OCI-LY7 (cell line): ENCODE measurements at regions not wholly inside any gene's neighbourhood (a gene's known extent, or its start where the extent isn't known, plus 50 kb on each side); places are given as distances from the start of the nearest gene placed in this dataset.

Source experiments
- BruUV-seq: library from RNA; stranded (reverse); fragments of 400-500 nt; replicated peaks from 2 replicates; lab custom pipeline; 2021; lab: Mats Ljungman, UMichigan
- CTCF ChIA-PET: fragments of 300-600 bp; sonication (Branson Sonifier 250); formaldehyde crosslinking; loops from one replicate; lab custom pipeline; 2022; ENCODE audit warnings: antibody characterized with exemption; ENCODE audit not compliant: unreplicated experiment; lab: Charles Lee
- POLR2A ChIA-PET: fragments of 300-600 bp; sonication (Branson Sonifier 250); formaldehyde crosslinking; loops from one replicate; lab custom pipeline; 2022; ENCODE audit warnings: antibody characterized with exemption; lab: Charles Lee
- DNase-seq: peaks from one replicate; pipeline ENCODE4 v3.0.0-alpha.2; 2015; ENCODE audit warnings: low spot score
- H2AFZ ChIP-seq: fragments of 200-600 bp; sonication (generic), shearing (Covaris generic); 2 replicates; pipeline ENCODE4 v1.6.1; 2014; ENCODE audit warnings: mild to moderate bottlenecking, antibody characterized with exemption, low read length, moderate library complexity
- H3K27ac ChIP-seq: fragments of 200-600 bp; sonication (generic); 2 replicates; pipeline ENCODE4 v1.5.1; 2014; ENCODE audit warnings: mixed run types, low read depth, mild to moderate bottlenecking, moderate library complexity, low read length, inconsistent platforms; ENCODE audit not compliant: poor library complexity, severe bottlenecking
- H3K36me3 ChIP-seq: fragments of 200-600 bp; sonication (generic); 2 replicates; pipeline ENCODE4 v1.6.1; 2014; ENCODE audit warnings: mild to moderate bottlenecking, antibody characterized with exemption, low read length, moderate library complexity, mixed read lengths; ENCODE audit not compliant: insufficient read depth
- H3K4me1 ChIP-seq: fragments of 200-600 bp; sonication (generic); 2 replicates; pipeline ENCODE4 v1.5.1; 2014; ENCODE audit warnings: mild to moderate bottlenecking, low read length; ENCODE audit not compliant: insufficient read depth, poor library complexity, severe bottlenecking
- H3K4me2 ChIP-seq: fragments of 200-600 bp; sonication (generic); 2 replicates; pipeline ENCODE4 v1.6.1; 2014; ENCODE audit warnings: mild to moderate bottlenecking, low read length
- H3K4me3 ChIP-seq: fragments of 200-600 bp; sonication (generic); 2 replicates; pipeline ENCODE4 v1.5.1; 2014; ENCODE audit warnings: mild to moderate bottlenecking, low read depth, low read length; ENCODE audit not compliant: poor library complexity, severe bottlenecking
- H3K79me2 ChIP-seq: fragments of 200-600 bp; sonication (generic); 2 replicates; pipeline ENCODE4 v1.6.1; 2016; ENCODE audit warnings: low read depth, mild to moderate bottlenecking, low read length, moderate library complexity, mixed read lengths; ENCODE audit not compliant: insufficient read depth
- H3K9me2 ChIP-seq: fragments of 200-600 bp; sonication (generic); 2 replicates; pipeline ENCODE4 v1.6.1; 2016; ENCODE audit warnings: mild to moderate bottlenecking, low read length, mixed read lengths; ENCODE audit not compliant: insufficient read depth
- H3K9me3 ChIP-seq: fragments of 200-600 bp; sonication (generic); 2 replicates; pipeline ENCODE4 v1.6.1; 2014; ENCODE audit warnings: mild to moderate bottlenecking, mixed run types, low read length, mixed read lengths
- H4K20me1 ChIP-seq: fragments of 200-600 bp; sonication (generic); 2 replicates; pipeline ENCODE4 v1.6.1; 2014; ENCODE audit warnings: mild to moderate bottlenecking, antibody characterized with exemption, low read length, moderate library complexity, mixed read lengths; ENCODE audit not compliant: insufficient read depth
- CTCF ChIP-seq: fragments of 200-600 bp; sonication (generic); conservative IDR thresholded peaks from 2 replicates; pipeline ENCODE4 v1.5.1; 2014; ENCODE audit warnings: mild to moderate bottlenecking, antibody characterized with exemption, low read length, moderate library complexity, mixed read lengths
- EZH2phosphoT487 ChIP-seq: fragments of 200-600 bp; sonication (generic); IDR thresholded peaks from 2 replicates; pipeline ENCODE4 v1.6.1; 2018; ENCODE audit warnings: low read depth, borderline replicate concordance, mild to moderate bottlenecking, mixed run types, antibody characterized with exemption, low read length, moderate library complexity, mixed read lengths
- intact Hi-C: fragments of 100-400 bp; cut with micrococcal nuclease; formaldehyde crosslinking; loops from one replicate; pipeline ENCODE4 v1.10.0; 2022; ENCODE audit not compliant: unreplicated experiment

- Histone ChIP-seq H4K20me1 (no peaks in the 10 kb centered on the region), H3K4me3 (no peak overlapping the region), H3K9me3 (no peaks in the 10 kb centered on the region), H2AFZ (no peak overlapping the region), H3K9me2 (no peaks in the 10 kb centered on the region), H3K36me3 (no peaks in the 10 kb centered on the region), H3K27ac (no peak overlapping the region), H3K4me2 (no peak overlapping the region), H3K79me2 (no peaks in the 10 kb centered on the region), H3K4me1 (no peaks in the 10 kb centered on the region)
- CTCF ChIA-PET: no interaction called here
- DNase-seq: no peak
- intact Hi-C loops: no loop called here
- no TSS peak for BruUV-seq
- POLR2A ChIA-PET: no interaction called here
- TF ChIP-seq CTCF (no peak), EZH2phosphoT487 (no peak)
Observed at GRCh38 chr13:78103936-78104335, 185.3 kb upstream of the EDNRB start.

GRCh38 chr13:78102741-78103140 is 184.1 kb upstream of the EDNRB start:
- Histone ChIP-seq H3K9me3 (no peaks in the 10 kb centered on the region), H2AFZ (no peak overlapping the region), H4K20me1 (no peaks in the 10 kb centered on the region), H3K36me3 (no peaks in the 10 kb centered on the region), H3K9me2 (no peaks in the 10 kb centered on the region), H3K4me2 (no peak overlapping the region), H3K4me3 (no peak overlapping the region), H3K4me1 (no peaks in the 10 kb centered on the region), H3K79me2 (no peaks in the 10 kb centered on the region), H3K27ac (no peak overlapping the region)
- no peak for DNase-seq
- no peak for TF ChIP-seq CTCF
- TF ChIP-seq EZH2phosphoT487: no peak
- ChIA-PET POLR2A (no interaction called here), CTCF (no interaction called here)
- no TSS peak for BruUV-seq
- intact Hi-C loops: no loop called here

GRCh38 chr13:78102121-78102677 is 183.6 kb upstream of the EDNRB start:
- Histone ChIP-seq H3K9me2 (no peaks in the 10 kb centered on the region), H3K4me2 (no peak overlapping the region), H3K9me3 (no peaks in the 10 kb centered on the region), H3K27ac (no peak overlapping the region), H3K79me2 (no peaks in the 10 kb centered on the region), H3K36me3 (no peaks in the 10 kb centered on the region), H2AFZ (no peak overlapping the region), H3K4me3 (no peak overlapping the region), H4K20me1 (no peaks in the 10 kb centered on the region), H3K4me1 (no peaks in the 10 kb centered on the region)
- intact Hi-C loops: no loop called here
- CTCF ChIA-PET: no interaction called here
- no peak for TF ChIP-seq CTCF
- TF ChIP-seq EZH2phosphoT487: no peak
- POLR2A ChIA-PET: no interaction called here
- no peak for DNase-seq
- BruUV-seq: no TSS peak
